ENCODE measurements at regions not wholly inside any gene's neighbourhood (a gene's known extent, or its start where the extent isn't known, plus 50 kb on each side); places are given as distances from the start of the nearest gene placed in this dataset.

- ATAC-seq (ENCODE audit: low read depth) = no peak
- Mint-ChIP-seq H3K4me1 (no peaks in the 10 kb centered on the region), H3K9me3 (ENCODE audit: insufficient read depth) (peaks cover 2% of the 10 kb centered on the region), H3K4me3 (no peak overlapping the region), H3K27ac (no peak overlapping the region), H3K27me3 (no peaks in the 10 kb centered on the region)
- ChIA-PET POLR2A (no interaction called here), CTCF (no interaction called here)
- Histone ChIP-seq H3K27ac (ENCODE audit: low read length in 2 of 2) (no peak overlapping the region), H3K4me1 (ENCODE audit: control insufficient read depth in 2 of 2, insufficient read depth in 2 of 2, low read length in 2 of 2) (no peaks in the 10 kb centered on the region), H3K4me2 (replicated peaks; ENCODE audit: low read depth, low read length, poor library complexity, severe bottlenecking) (no peak overlapping the region), H2AFZ (ENCODE audit: insufficient read depth, low read depth, low read length, poor library complexity, severe bottlenecking) (no peak overlapping the region), H3K4me3 (ENCODE audit: control extremely low read depth in 1 of 5, extremely low read depth in 1 of 5, insufficient read depth in 1 of 5, low read depth in 2 of 5, low read length in 4 of 5) (no peak overlapping the region), H3K36me3 (replicated peaks in 1 of 2; ENCODE audit: control extremely low read depth in 1 of 2, control insufficient read depth in 1 of 2, extremely low read depth in 1 of 2, insufficient read depth in 2 of 2, low read length in 1 of 2) (no peaks in the 10 kb centered on the region), H3K9me3 (ENCODE audit: control extremely low read depth in 1 of 3, control insufficient read depth in 2 of 3, insufficient read depth in 1 of 3, low read length in 2 of 3) (no peaks in the 10 kb centered on the region), H4K20me1 (ENCODE audit: control insufficient read depth, insufficient read depth, low read length, poor library complexity, severe bottlenecking) (no peaks in the 10 kb centered on the region), H3K79me2 (ENCODE audit: control insufficient read depth, insufficient read depth, low read length) (no peaks in the 10 kb centered on the region), H3K27me3 (replicated peaks in 1 of 4; ENCODE audit: control extremely low read depth in 1 of 4, control insufficient read depth in 3 of 4, insufficient read depth in 4 of 4, low read length in 3 of 4) (no peaks in the 10 kb centered on the region), H3K9ac (ENCODE audit: low read length) (no peak overlapping the region)
- WGBS (ENCODE audit: insufficient coverage) = 100% methylated on average over 2 of the region's 6 CpGs
- intact Hi-C loops (cut with micrococcal nuclease) = no loop called here
- no peak for DNase-seq
- TF ChIP-seq EZH2 (IDR thresholded peaks at IDR 0.05; ENCODE audit: borderline replicate concordance, insufficient read depth, low read depth, low read length, poor library complexity, severe bottlenecking) = no peak
- TF ChIP-seq, protein P1, sequence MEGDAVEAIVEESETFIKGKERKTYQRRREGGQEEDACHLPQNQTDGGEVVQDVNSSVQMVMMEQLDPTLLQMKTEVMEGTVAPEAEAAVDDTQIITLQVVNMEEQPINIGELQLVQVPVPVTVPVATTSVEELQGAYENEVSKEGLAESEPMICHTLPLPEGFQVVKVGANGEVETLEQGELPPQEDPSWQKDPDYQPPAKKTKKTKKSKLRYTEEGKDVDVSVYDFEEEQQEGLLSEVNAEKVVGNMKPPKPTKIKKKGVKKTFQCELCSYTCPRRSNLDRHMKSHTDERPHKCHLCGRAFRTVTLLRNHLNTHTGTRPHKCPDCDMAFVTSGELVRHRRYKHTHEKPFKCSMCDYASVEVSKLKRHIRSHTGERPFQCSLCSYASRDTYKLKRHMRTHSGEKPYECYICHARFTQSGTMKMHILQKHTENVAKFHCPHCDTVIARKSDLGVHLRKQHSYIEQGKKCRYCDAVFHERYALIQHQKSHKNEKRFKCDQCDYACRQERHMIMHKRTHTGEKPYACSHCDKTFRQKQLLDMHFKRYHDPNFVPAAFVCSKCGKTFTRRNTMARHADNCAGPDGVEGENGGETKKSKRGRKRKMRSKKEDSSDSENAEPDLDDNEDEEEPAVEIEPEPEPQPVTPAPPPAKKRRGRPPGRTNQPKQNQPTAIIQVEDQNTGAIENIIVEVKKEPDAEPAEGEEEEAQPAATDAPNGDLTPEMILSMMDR (IDR thresholded peaks at IDR 0.05) = no peak
Observed at GRCh38 chr2:12254280-12254860, 462.4 kb upstream of the TRIB2 start.

- intact Hi-C loops (cut with micrococcal nuclease) = no loop called here
- ATAC-seq (ENCODE audit: low read depth) (no peak), DNase-seq (no peak)
- no peak overlapping the region for H3K9ac ChIP-seq (ENCODE audit: low read length)
- H3K36me3 ChIP-seq (replicated peaks in 1 of 2; ENCODE audit: control extremely low read depth in 1 of 2, control insufficient read depth in 1 of 2, extremely low read depth in 1 of 2, insufficient read depth in 2 of 2, low read length in 1 of 2) = no peaks in the 10 kb centered on the region
- H3K79me2 ChIP-seq (ENCODE audit: control insufficient read depth, insufficient read depth, low read length) = no peaks in the 10 kb centered on the region
- no peaks in the 10 kb centered on the region for H3K4me1 Mint-ChIP-seq
- H3K4me3 ChIP-seq (ENCODE audit: control extremely low read depth in 1 of 5, extremely low read depth in 1 of 5, insufficient read depth in 1 of 5, low read depth in 2 of 5, low read length in 4 of 5) = no peak overlapping the region
- no peak overlapping the region for H3K27ac ChIP-seq (ENCODE audit: low read length in 2 of 2)
- H3K4me3 Mint-ChIP-seq = no peak overlapping the region
- H3K4me2 ChIP-seq (replicated peaks; ENCODE audit: low read depth, low read length, poor library complexity, severe bottlenecking) = no peak overlapping the region
- H3K27me3 Mint-ChIP-seq = no peaks in the 10 kb centered on the region
- H3K4me1 ChIP-seq (ENCODE audit: control insufficient read depth in 2 of 2, insufficient read depth in 2 of 2, low read length in 2 of 2) = no peaks in the 10 kb centered on the region
- no CpG with 5 or more reads among the region's 2 CpGs for WGBS (ENCODE audit: insufficient coverage)
- no peak for TF ChIP-seq EZH2 (IDR thresholded peaks at IDR 0.05; ENCODE audit: borderline replicate concordance, insufficient read depth, low read depth, low read length, poor library complexity, severe bottlenecking)
- TF ChIP-seq, protein P1 (IDR thresholded peaks at IDR 0.05) = no peak
- H4K20me1 ChIP-seq (ENCODE audit: control insufficient read depth, insufficient read depth, low read length, poor library complexity, severe bottlenecking) = no peaks in the 10 kb centered on the region
- H3K9me3 ChIP-seq (ENCODE audit: control extremely low read depth in 1 of 3, control insufficient read depth in 2 of 3, insufficient read depth in 1 of 3, low read length in 2 of 3) = no peaks in the 10 kb centered on the region
- POLR2A ChIA-PET = no interaction called here
- no peaks in the 10 kb centered on the region for H3K27me3 ChIP-seq (replicated peaks in 1 of 4; ENCODE audit: control extremely low read depth in 1 of 4, control insufficient read depth in 3 of 4, insufficient read depth in 4 of 4, low read length in 3 of 4)
- H3K27ac Mint-ChIP-seq = no peak overlapping the region
- peaks cover 2% of the 10 kb centered on the region for H3K9me3 Mint-ChIP-seq (ENCODE audit: insufficient read depth)
- CTCF ChIA-PET = interaction anchor here (1.1 kb wide), 1 partner anchor 393 kb away, joined by 3 read pairs; no protein-coding TSS in a partner anchor
- no peak overlapping the region for H2AFZ ChIP-seq (ENCODE audit: insufficient read depth, low read depth, low read length, poor library complexity, severe bottlenecking)
Observed at GRCh38 chr2:12256206-12256605, 460.5 kb upstream of the TRIB2 start.

Measured in B cell (primary cell).